Stimulated activated CD4-positive, alpha-beta T cell treated with anti-CD3 and anti-CD28 coated beads, Interleukin-15, amount 100 ng/mL, for 24 hours (primary cell): ENCODE measurements at regions not wholly inside any gene's neighbourhood (a gene's known extent, or its start where the extent isn't known, plus 50 kb on each side); places are given as distances from the start of the nearest gene placed in this dataset.
A peak's percentile ranks its signal among the peaks of the same experiment; 100 is the strongest.
"Not testable (repeated sequence)": the region's sequence is repeated elsewhere in the genome, so short reads cannot be mapped to it uniquely, and the experiment has no call there.

Source experiments
- DNase-seq: peaks from one replicate; pipeline ENCODE4 v3.0.0-alpha.2; 2020

- no peak for DNase-seq
Observed at GRCh38 chr17:77610972-77611521, 347.5 kb upstream of the TNRC6C start.

GRCh38 chr17:77611791-77612502, 346.6 kb upstream of the TNRC6C start:
- DNase-seq = no peak

DNA sequence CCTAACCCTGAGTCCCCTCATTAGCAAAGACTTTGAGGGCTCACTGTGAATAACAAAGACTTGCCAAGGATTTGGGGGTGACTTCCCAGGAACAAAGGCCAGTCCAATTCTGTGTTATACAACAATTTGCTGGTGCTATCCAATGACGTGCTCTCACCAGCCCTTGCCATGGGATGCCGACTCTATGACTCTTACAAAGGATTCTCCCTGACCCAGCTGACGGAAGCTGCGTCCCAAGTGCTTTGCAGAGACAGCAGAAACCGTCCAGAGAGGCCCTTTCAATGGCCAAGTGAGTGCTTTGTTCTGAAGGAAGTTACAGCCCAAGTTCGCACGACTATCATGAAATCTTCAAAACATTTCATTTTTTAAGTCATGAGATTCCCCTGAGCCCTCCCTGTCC, 345.3 kb upstream of the TNRC6C start:
- no peak for DNase-seq

DNA sequence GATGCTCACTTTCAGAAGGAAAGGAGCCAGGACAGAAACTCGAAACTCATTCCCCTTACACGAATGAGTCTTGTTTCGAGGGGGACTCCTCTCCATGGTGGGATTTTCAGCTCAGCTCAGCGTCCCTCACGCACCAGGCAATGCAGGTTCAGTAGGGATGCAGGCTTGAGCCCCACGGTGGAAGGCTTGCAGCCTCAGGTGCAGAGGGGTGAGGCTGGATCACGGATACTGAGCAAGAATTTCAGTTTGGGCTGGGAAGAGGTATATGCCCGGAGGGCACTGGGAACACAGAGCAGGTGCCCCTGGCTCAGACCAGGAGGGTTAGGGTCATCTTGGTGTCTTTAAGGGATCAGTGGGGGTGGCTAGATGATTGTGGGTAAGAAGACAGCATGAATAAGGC, 344.9 kb upstream of the TNRC6C start:
- no peak for DNase-seq

- DNase-seq = no peak
Observed at GRCh38 chr17:77615703-77616253, 342.7 kb upstream of the TNRC6C start.

DNA sequence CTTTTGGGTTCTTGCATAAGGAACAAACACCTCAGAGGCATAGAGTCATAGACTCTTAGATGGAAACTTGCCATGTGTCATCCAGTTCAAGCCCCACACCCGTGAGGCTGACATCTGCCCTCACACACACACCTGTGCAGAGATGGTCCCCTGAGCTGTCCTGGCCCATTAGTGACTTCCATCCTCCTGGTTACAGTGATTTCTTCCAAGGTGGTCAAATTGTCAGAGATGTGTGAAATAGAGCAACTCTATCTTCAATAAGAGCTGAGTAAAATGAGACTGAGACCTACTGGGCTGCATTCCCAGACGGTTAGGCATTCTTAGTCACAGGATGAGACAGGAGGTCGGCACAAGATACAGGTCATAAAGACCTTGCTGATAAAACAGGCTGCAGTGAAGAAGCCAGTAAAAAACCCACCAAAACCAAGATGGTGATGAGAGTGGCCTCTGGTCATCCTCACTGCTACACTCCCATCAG, 342.2 kb upstream of the TNRC6C start:
- no peak for DNase-seq

GRCh38 chr17:77617516-77617915, 341.0 kb upstream of the TNRC6C start:
- no peak for DNase-seq

GRCh38 chr17:77618173-77618572, 340.3 kb upstream of the TNRC6C start:
- no peak for DNase-seq

DNA sequence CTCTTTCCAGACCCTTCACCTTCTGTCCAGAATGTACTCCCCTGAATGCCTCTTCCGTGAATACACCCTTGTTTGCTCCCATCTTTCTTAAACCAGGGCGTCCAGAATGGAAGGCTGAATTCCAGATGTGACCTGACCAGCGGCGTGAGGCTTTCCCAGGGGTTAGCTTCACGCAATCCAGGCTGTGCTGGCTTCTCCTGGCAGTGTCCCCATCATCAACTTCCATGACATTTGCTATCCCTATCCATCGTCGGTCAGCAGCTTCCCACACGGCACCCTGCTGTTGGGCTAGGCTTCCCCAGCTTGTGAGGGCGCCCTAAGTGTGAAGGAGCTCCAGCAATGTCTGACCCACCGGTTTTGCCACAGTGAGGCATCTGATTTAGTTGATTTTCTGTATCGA, 339.8 kb upstream of the TNRC6C start:
- DNase-seq = no peak

DNA sequence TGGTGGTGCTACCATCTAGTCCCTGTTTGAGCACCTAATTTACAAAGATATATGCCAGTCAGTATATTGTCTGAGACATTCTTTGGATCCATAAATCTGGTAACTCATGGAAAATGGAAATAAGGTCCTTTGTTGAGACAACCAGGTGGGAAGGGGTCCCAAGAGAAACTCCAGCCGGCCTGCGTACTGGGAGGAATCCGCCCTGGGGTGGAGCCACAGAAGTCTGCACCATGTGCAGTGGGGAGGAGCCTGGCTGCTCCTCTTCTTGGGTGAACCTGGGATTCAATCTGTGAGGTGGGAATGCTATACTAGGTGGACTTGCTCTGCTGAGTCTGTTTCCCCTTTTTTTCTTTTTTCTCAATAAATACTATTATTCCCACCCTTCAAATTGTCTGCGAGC, 339.2 kb upstream of the TNRC6C start:
- no peak for DNase-seq

DNA sequence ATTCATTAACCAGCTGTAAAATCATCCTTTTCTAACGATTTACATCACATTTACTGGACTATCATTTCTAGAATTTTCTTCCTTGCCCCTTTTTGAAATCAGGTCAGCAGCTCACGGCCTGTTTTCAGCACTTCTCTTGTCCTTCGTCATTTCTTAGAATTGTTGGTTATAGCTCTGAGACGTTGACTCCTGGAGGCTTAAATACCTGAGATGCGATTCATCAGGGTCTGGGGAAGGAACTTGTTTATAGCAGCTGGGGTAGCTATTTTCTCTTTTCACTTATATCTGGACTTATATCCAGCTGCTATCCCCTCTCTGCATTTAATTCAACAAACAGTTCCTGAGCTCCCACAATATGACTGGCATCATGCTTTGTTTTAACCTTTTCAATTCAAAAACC, 338.7 kb upstream of the TNRC6C start:
- DNase-seq = no peak

DNA sequence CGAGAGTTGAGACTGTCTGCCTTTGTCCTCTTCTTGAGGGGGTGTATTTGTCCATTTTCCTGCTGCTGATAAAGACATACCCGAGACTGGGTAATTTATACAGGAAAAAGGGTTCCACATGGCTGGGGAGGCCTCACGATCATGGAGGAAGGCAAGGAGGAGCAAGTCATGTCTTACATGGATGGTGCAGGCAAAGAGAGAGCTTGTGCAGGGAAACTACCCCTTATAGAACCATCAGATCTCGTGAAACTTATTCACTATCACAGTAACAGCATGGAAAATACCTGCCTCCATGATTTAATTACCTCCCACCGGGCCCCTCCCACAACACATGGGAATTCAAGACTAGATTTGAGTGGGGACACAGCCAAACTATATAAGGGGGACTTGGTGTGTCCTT, 338.2 kb upstream of the TNRC6C start:
- DNase-seq = no peak

DNA sequence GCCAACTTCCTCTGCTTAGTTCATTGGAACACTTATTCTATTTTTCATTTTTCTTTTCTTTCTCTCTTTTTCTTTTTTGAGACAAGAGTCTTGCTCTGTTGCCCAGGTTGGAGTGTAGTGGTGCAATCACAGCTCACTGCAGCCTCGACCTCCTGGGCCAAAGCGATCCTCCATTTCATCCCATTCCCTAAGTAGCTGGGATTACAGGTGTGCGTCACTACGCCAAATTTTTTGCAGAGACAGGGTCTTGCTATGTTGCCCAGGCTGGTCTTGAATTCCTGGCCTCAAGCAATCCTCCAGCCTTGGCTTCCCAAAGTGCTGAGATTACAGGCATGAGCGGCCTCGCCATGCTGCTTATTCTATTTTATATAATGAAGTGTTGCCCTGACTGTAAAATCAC, 336.4 kb upstream of the TNRC6C start:
- not testable (repeated sequence) for DNase-seq

DNA sequence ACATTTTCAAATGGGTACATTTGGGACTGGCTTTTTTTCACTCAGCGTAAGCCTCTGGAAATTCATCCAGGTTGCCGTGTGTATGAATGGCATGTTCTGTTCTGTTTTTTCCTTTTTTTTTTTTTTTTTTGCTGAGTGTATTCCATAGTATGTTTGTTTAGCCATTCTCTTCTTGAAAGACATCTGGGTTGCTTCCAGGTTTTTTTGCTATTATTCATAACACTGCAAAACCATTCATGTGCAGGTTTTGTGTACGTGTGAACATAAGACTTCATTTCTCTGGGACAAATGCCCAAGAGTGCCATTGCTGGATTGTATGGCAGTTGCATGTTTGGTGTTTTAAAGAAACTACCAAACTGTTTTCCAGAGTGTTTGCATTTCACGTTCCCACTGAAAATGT, 335.9 kb upstream of the TNRC6C start:
- DNase-seq = no peak

DNA sequence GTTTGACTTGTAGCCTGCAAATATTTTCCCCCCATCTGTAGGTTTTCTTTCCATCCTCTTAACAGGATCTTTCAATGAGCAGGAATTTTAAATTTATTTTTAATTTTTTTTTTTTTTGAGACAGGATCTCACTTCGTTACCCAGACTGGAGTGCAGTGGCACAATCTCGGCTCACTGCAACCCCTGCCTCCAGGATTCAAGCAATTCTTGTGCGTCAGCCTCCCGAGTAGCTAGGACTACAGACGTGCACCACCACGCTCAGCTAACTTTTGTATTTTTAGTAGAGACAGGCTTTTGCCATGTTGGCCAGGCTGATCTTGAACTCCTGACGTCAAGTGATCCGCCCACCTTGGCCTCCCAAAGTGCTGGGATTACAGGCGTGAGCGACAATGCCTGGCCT, 335.2 kb upstream of the TNRC6C start:
- DNase-seq = not testable (repeated sequence)

- DNase-seq = no peak
Observed at GRCh38 chr17:77628035-77628434, 330.5 kb upstream of the TNRC6C start.

DNA sequence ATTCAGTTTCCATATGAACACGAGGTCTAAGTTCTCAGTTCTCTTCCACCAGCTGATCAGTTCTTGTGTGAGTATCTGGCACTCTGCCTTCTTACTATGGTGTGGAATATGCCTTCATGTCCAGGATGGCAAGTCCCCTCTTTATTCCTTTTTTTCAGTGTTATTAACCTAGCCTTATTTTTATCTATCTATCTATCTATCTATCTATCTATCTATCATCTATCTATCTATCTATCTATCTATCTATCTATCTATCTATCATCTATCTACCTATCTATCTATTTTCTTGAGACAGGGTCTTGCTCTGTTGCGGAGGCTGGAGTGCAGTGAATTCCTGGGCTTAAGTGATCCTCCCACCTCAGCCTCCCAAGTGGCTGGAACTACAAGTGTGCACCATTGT, 329.2 kb upstream of the TNRC6C start:
- DNase-seq = not testable (repeated sequence)

- DNase-seq = no peak
Observed at GRCh38 chr17:77631307-77631706, 327.2 kb upstream of the TNRC6C start.

- DNase-seq = no peak
Observed at GRCh38 chr17:77632619-77633018, 325.9 kb upstream of the TNRC6C start.

- peak; percentile 75 for DNase-seq
Observed at GRCh38 chr17:77634710-77635109, 323.8 kb upstream of the TNRC6C start.

DNA sequence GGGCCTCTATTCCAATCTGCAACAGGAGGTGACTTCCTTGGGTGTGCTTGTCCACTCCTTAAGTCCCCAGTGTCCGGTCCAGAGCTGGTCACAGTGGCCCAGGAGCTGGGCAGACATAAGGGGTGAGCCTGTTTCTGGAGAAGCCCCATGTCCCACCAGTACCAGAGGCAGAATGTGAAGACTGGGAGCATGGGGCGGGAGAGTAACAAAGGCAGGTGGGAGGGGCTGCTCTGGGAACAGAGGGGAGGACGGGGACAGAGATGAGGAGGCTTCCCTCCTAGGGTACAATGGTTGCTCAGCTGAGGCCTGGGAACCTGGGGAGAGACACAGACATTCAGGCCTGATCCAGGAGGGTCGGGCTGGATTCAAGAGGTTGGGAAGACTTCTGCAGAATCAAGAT, 323.3 kb upstream of the TNRC6C start:
- no peak for DNase-seq

- not testable (repeated sequence) for DNase-seq
Observed at GRCh38 chr17:77635785-77636184, 322.7 kb upstream of the TNRC6C start.

GRCh38 chr17:77636835-77637817, 321.4 kb upstream of the TNRC6C start:
- DNase-seq = no peak
